Keratinocyte (primary cell): ENCODE measurements at regions not wholly inside any gene's neighbourhood (a gene's known extent, or its start where the extent isn't known, plus 50 kb on each side); places are given as distances from the start of the nearest gene placed in this dataset.

Source experiments
- DNase-seq: peaks from one replicate; pipeline ENCODE4 v3.0.0-alpha.2; 2011; ENCODE audit warnings: low read depth, missing footprints, low spot score
- FAIRE-seq: peaks from 2 replicates; lab custom pipeline; 2011; peaks lifted over from hg19 to GRCh38; lab: Jason Lieb, UNC
- H2AFZ ChIP-seq: 2 replicates; pipeline ENCODE4 v1.6.0; 2012; ENCODE audit warnings: low read length, control low read depth, inconsistent platforms; ENCODE audit not compliant: control insufficient read depth
- H3K27ac ChIP-seq: 2 replicates; pipeline ENCODE4 v1.5.1; 2011; ENCODE audit warnings: low read length; ENCODE audit not compliant: control insufficient read depth, insufficient read depth
- H3K27me3 ChIP-seq: 3 replicates; pipeline ENCODE4 v1.6.0; 2011; ENCODE audit warnings: low read length; ENCODE audit not compliant: control insufficient read depth, insufficient read depth; ENCODE audit errors: extremely low read depth
- H3K36me3 ChIP-seq, 2 experiments: 2 replicates in 1 of 2; 3 replicates in 1 of 2; pipeline ENCODE4 v1.5.1; 2011; ENCODE audit warnings: low read length in 2 of 2, mild to moderate bottlenecking in 1 of 2; ENCODE audit not compliant: control insufficient read depth in 2 of 2, insufficient read depth in 2 of 2; ENCODE audit errors: extremely low read depth in 1 of 2
- H3K4me1 ChIP-seq: 3 replicates; pipeline ENCODE4 v1.5.1; 2011; ENCODE audit warnings: low read length; ENCODE audit not compliant: control insufficient read depth, insufficient read depth; ENCODE audit errors: extremely low read depth
- H3K4me2 ChIP-seq: 3 replicates; pipeline ENCODE4 v1.6.0; 2011; ENCODE audit warnings: low read depth, low read length; ENCODE audit not compliant: control insufficient read depth, insufficient read depth; ENCODE audit errors: extremely low read depth
- H3K4me3 ChIP-seq, 3 experiments: fragments of 200-600 bp in 1 of 3; sonication (generic) in 1 of 3; 2 replicates in 2 of 3; 3 replicates in 1 of 3; pipeline ENCODE4 v1.5.1; 2011 to 2016; ENCODE audit warnings: low read length in 3 of 3, mild to moderate bottlenecking in 3 of 3, control low read depth in 2 of 3, inconsistent platforms in 1 of 3, low read depth in 1 of 3, mixed read lengths in 1 of 3, mixed run types in 1 of 3, moderate library complexity in 1 of 3; ENCODE audit not compliant: control insufficient read depth in 2 of 3, insufficient read depth in 2 of 3; ENCODE audit errors: extremely low read depth in 1 of 3
- H3K79me2 ChIP-seq: 2 replicates; pipeline ENCODE4 v1.6.0; 2012; ENCODE audit warnings: low read length; ENCODE audit not compliant: control insufficient read depth, insufficient read depth
- H3K9ac ChIP-seq: 3 replicates; pipeline ENCODE4 v1.6.0; 2011; ENCODE audit warnings: low read length; ENCODE audit not compliant: control insufficient read depth, insufficient read depth; ENCODE audit errors: extremely low read depth
- H3K9me1 ChIP-seq: 3 replicates; pipeline ENCODE4 v1.6.0; 2011; ENCODE audit warnings: low read length; ENCODE audit not compliant: control insufficient read depth, insufficient read depth; ENCODE audit errors: extremely low read depth
- H3K9me3 ChIP-seq: 2 replicates; pipeline ENCODE4 v1.5.1; 2012; ENCODE audit warnings: low read depth, low read length; ENCODE audit not compliant: control insufficient read depth
- H4K20me1 ChIP-seq: 3 replicates; pipeline ENCODE4 v1.6.0; 2011; ENCODE audit warnings: low read length; ENCODE audit not compliant: control insufficient read depth, insufficient read depth; ENCODE audit errors: extremely low read depth
- CTCF ChIP-seq, 3 experiments: IDR thresholded peaks in 1 of 3; conservative IDR thresholded peaks in 1 of 3; optimal IDR thresholded peaks in 1 of 3; 2 replicates in 2 of 3; 3 replicates in 1 of 3; pipeline versions ENCODE3 to v1.5.1; 2011; ENCODE audit warnings: low read length in 3 of 3, mild to moderate bottlenecking in 3 of 3, moderate library complexity in 2 of 3, control low read depth in 1 of 3, inconsistent platforms in 1 of 3; ENCODE audit not compliant: insufficient read depth in 2 of 3; ENCODE audit errors: extremely low read depth in 1 of 3
- EZH2 ChIP-seq: IDR thresholded peaks from one replicate; pipeline ENCODE4 v1.6.1; 2012; ENCODE audit warnings: inconsistent platforms, mild to moderate bottlenecking, low read length, moderate library complexity
- dilution Hi-C: fragments of 300-500 bp; cut with MboI; formaldehyde crosslinking; loops from one replicate; pipeline ENCODE4 v1.7.0; 2020; ENCODE audit warnings: low sequenced_read_pairs; ENCODE audit not compliant: extremely low pct_ligation_motif_present

GRCh38 chr2:199606193-199606780 lies 148.5 kb upstream of the SATB2 start:
- no peaks in the 10 kb centered on the region for H3K9me1 ChIP-seq
- dilution Hi-C loops: no loop called here
- no peak overlapping the region for H3K4me2 ChIP-seq
- no peak overlapping the region for H3K4me3 ChIP-seq
- no peak overlapping the region for H2AFZ ChIP-seq
- H4K20me1 ChIP-seq: no peaks in the 10 kb centered on the region
- no peak overlapping the region for H3K9ac ChIP-seq
- H3K79me2 ChIP-seq: no peaks in the 10 kb centered on the region
- peaks cover 12% of the 10 kb centered on the region for H3K27me3 ChIP-seq
- H3K36me3 ChIP-seq: no peaks in the 10 kb centered on the region
- TF ChIP-seq EZH2 (no peak), CTCF (optimal IDR thresholded peaks at IDR 0.05 in 1 of 3, IDR thresholded peaks at IDR 0.05 in 1 of 3, conservative IDR thresholded peaks at IDR 0.05 in 1 of 3; ENCODE audit: extremely low read depth in 1 of 3, insufficient read depth in 2 of 3, low read length in 3 of 3) (peak in 2 of 3 experiments; percentile 8 to 18)
- no peak for DNase-seq
- H3K9me3 ChIP-seq: no peaks in the 10 kb centered on the region
- no peaks in the 10 kb centered on the region for H3K4me1 ChIP-seq
- FAIRE-seq: no peak
- no peak overlapping the region for H3K27ac ChIP-seq

GRCh38 chr2:199603721-199604291 lies 146.1 kb upstream of the SATB2 start:
- Histone ChIP-seq H3K9me3 (no peaks in the 10 kb centered on the region), H3K36me3 (no peaks in the 10 kb centered on the region), H3K27me3 (peaks cover 12% of the 10 kb centered on the region), H3K4me3 (no peak overlapping the region), H2AFZ (no peak overlapping the region), H3K27ac (no peak overlapping the region), H3K9ac (no peak overlapping the region), H3K79me2 (no peaks in the 10 kb centered on the region), H4K20me1 (no peaks in the 10 kb centered on the region), H3K9me1 (no peaks in the 10 kb centered on the region), H3K4me2 (no peak overlapping the region), H3K4me1 (no peaks in the 10 kb centered on the region)
- dilution Hi-C loops: no loop called here
- no peak for TF ChIP-seq EZH2
- no peak for TF ChIP-seq CTCF (optimal IDR thresholded peaks at IDR 0.05 in 1 of 3, IDR thresholded peaks at IDR 0.05 in 1 of 3, conservative IDR thresholded peaks at IDR 0.05 in 1 of 3; ENCODE audit: extremely low read depth in 1 of 3, insufficient read depth in 2 of 3, low read length in 3 of 3)
- DNase-seq: no peak
- FAIRE-seq: no peak
